Lung (tissue), 11 donors: ENCODE measurements at regions not wholly inside any gene's neighbourhood (a gene's known extent, or its start where the extent isn't known, plus 50 kb on each side); places are given as distances from the start of the nearest gene placed in this dataset.

Experiments
- ATAC-seq: fragments of 200-7000 bp; cut with Tn5 transposase; one replicate; pipeline ENCODE4 v1.9.1; 2020; ENCODE audit warnings: moderate number of reproducible peaks; ENCODE audit not compliant: insufficient read depth, low FRiP score
- DNase-seq, 3 donors: peaks; one replicate each; pipeline ENCODE4 v3.0.0-alpha.2; 2013 to 2017
- H3K27ac ChIP-seq, 2 donors: one replicate each; pipeline ENCODE4 v1.5.1; 2013; ENCODE audit warnings: mild to moderate bottlenecking in 2 of 2, moderate library complexity in 2 of 2, control low read depth in 1 of 2, inconsistent platforms in 1 of 2, low read depth in 1 of 2, low read length in 1 of 2
- H3K27me3 ChIP-seq, 3 donors: one replicate each; pipeline ENCODE4 v1.5.1; 2013; ENCODE audit warnings: low read length in 2 of 3; ENCODE audit not compliant: control insufficient read depth in 3 of 3, insufficient read depth in 3 of 3
- H3K36me3 ChIP-seq, 4 donors: one replicate each; pipeline ENCODE4 v1.5.1; 2013; ENCODE audit warnings: low read length in 4 of 4, mild to moderate bottlenecking in 1 of 4, moderate library complexity in 1 of 4; ENCODE audit not compliant: control insufficient read depth in 4 of 4, insufficient read depth in 4 of 4
- H3K4me1 ChIP-seq, 5 donors: one replicate each; pipeline ENCODE4 v1.5.1; 2013; ENCODE audit warnings: low read length in 5 of 5, mild to moderate bottlenecking in 2 of 5, moderate library complexity in 1 of 5; ENCODE audit not compliant: control insufficient read depth in 5 of 5, insufficient read depth in 5 of 5
- H3K4me3 ChIP-seq: one replicate; pipeline ENCODE4 v1.5.1; 2013; ENCODE audit warnings: mild to moderate bottlenecking, control low read depth, moderate library complexity
- H3K9ac ChIP-seq, 2 donors: one replicate each; pipeline ENCODE4 v1.5.1; 2013; ENCODE audit warnings: low read length in 2 of 2, control low read depth in 1 of 2; ENCODE audit not compliant: insufficient read depth in 1 of 2
- H3K9me3 ChIP-seq, 4 donors: one replicate each; pipeline ENCODE4 v1.5.1; 2013; ENCODE audit warnings: low read length in 3 of 4, mild to moderate bottlenecking in 1 of 4, moderate library complexity in 1 of 4; ENCODE audit not compliant: control insufficient read depth in 4 of 4, insufficient read depth in 3 of 4
- CTCF ChIP-seq: IDR thresholded peaks from 2 replicates; pipeline ENCODE4 v1.5.1; 2012; ENCODE audit warnings: mild to moderate bottlenecking; ENCODE audit errors: control extremely low read depth, extremely low read depth
- WGBS, 2 donors: extraction: QIAGEN DNeasy Blood & Tissue Kit; methylation state at CpG; one replicate each; pipeline ENCODE4 v1.1.7; 2013; 5-methylcytosine and 5-hydroxymethylcytosine counted together
- donor health status: control.
- donor health status: control.
- donor health status: Bipolar disorder and iron deficiency.
- donor health status: healthy.
- donor health status: DM: yes; HTN: yes; CAD: no.

GRCh38 chr1:113226148-113226547 lies 153.2 kb downstream of the LRIG2 start:
- no peak for TF ChIP-seq CTCF
- DNase-seq, result no peak
- Histone ChIP-seq H3K27me3 (no peaks in the 10 kb centered on the region), H3K4me3 (no peak overlapping the region), H3K36me3 (no peaks in the 10 kb centered on the region), H3K9ac (no peak overlapping the region), H3K27ac (no peak overlapping the region), H3K9me3 (no peaks in the 10 kb centered on the region), H3K4me1 (no peaks in the 10 kb centered on the region)
- 81 to 89% methylated on average over 10 of the region's 10 CpGs for WGBS, 2 donors
- ATAC-seq, result no peak

GRCh38 chr1:113231866-113232265 lies 158.4 kb upstream of the MAGI3 start:
- WGBS, 2 donors, result 76 to 80% methylated on average over 13 of the region's 13 CpGs
- no peaks in the 10 kb centered on the region for H3K27me3 ChIP-seq

GRCh38 chr1:113233441-113233840 lies 156.9 kb upstream of the MAGI3 start:
- H3K9ac ChIP-seq, result no peak overlapping the region
- no peaks in the 10 kb centered on the region for H3K9me3 ChIP-seq
- no peak overlapping the region for H3K27ac ChIP-seq
- 90 to 93% methylated on average over 5 of the region's 5 CpGs for WGBS, 2 donors
- H3K36me3 ChIP-seq, result no peaks in the 10 kb centered on the region
- TF ChIP-seq CTCF, result no peak
- ATAC-seq, result no peak
- no peak for DNase-seq
- no peak overlapping the region for H3K4me3 ChIP-seq
- no peaks in the 10 kb centered on the region for H3K4me1 ChIP-seq
- no peaks in the 10 kb centered on the region for H3K27me3 ChIP-seq

More at GRCh38 chr1:113231866-113232265, 158.4 kb upstream of the MAGI3 start:
- Histone ChIP-seq H3K4me1 (no peaks in the 10 kb centered on the region), H3K27ac (no peak overlapping the region), H3K9ac (no peak overlapping the region), H3K9me3 (no peaks in the 10 kb centered on the region), H3K4me3 (no peak overlapping the region), H3K36me3 (no peaks in the 10 kb centered on the region)
- no peak for TF ChIP-seq CTCF
- ATAC-seq (no peak), DNase-seq (no peak)

- H3K27me3 ChIP-seq, result no peaks in the 10 kb centered on the region
Observed at GRCh38 chr1:113241237-113241636, 149.1 kb upstream of the MAGI3 start.

More at GRCh38 chr1:113241237-113241636, 149.1 kb upstream of the MAGI3 start:
- 37 to 41% methylated on average over 2 of the region's 2 CpGs for WGBS, 2 donors
- DNase-seq (no peak), ATAC-seq (no peak)
- Histone ChIP-seq H3K9ac (no peak overlapping the region), H3K4me1 (no peaks in the 10 kb centered on the region), H3K36me3 (no peaks in the 10 kb centered on the region), H3K27ac (no peak overlapping the region), H3K9me3 (no peaks in the 10 kb centered on the region), H3K4me3 (no peak overlapping the region)
- no peak for TF ChIP-seq CTCF
